BE2C (cell line): ENCODE measurements at regions not wholly inside any gene's neighbourhood (a gene's known extent, or its start where the extent isn't known, plus 50 kb on each side); places are given as distances from the start of the nearest gene placed in this dataset.

Experiments used
- DNase-seq: peaks from one replicate; pipeline ENCODE4 v3.0.0-alpha.2; 2020
- H3K27me3 ChIP-seq: fragments of 250-450 bp; sonication (Bioruptor Pico); 2 replicates; pipeline ENCODE4 v1.5.1; 2020; ENCODE audit warnings: mild to moderate bottlenecking
- H3K36me3 ChIP-seq: fragments of 250-450 bp; sonication (Bioruptor Pico); 2 replicates; pipeline ENCODE4 v1.5.1; 2020; ENCODE audit warnings: mild to moderate bottlenecking
- H3K4me1 ChIP-seq: fragments of 250-450 bp; sonication (Bioruptor Pico); 2 replicates; pipeline ENCODE4 v1.5.1; 2020
- H3K4me3 ChIP-seq: 2 replicates; pipeline ENCODE4 v1.5.1; 2011; ENCODE audit warnings: low read depth, low read length
- H3K9me3 ChIP-seq: fragments of 250-450 bp; sonication (Bioruptor Pico); 2 replicates; pipeline ENCODE4 v1.5.1; 2020
- TF ChIP-seq, protein P1 (sequence below): IDR thresholded peaks from 2 replicates; pipeline ENCODE4 v1.5.1; 2012; ENCODE audit warnings: mild to moderate bottlenecking, low read depth, low read length

DNA sequence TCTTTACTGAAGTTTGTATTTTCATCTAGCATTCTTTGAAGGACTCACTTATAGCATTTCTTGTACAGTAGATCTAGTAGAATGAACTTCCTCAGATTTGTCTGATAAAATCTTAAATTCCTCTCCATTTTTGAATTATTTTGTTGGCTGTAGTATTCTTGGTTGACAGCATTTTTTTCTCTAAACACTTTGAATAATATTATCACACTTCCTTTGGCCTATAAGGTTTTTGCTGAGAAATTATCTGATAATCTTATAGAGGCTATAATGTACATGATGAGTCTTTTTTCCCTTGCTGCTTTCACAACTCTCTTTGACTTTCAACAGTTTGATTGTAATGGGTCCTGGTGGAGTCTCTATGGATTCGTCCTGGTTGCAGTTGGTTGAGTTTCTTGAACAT is 169.5 kb downstream of the NOL4 start:
- no peak for DNase-seq
- TF ChIP-seq, protein P1, sequence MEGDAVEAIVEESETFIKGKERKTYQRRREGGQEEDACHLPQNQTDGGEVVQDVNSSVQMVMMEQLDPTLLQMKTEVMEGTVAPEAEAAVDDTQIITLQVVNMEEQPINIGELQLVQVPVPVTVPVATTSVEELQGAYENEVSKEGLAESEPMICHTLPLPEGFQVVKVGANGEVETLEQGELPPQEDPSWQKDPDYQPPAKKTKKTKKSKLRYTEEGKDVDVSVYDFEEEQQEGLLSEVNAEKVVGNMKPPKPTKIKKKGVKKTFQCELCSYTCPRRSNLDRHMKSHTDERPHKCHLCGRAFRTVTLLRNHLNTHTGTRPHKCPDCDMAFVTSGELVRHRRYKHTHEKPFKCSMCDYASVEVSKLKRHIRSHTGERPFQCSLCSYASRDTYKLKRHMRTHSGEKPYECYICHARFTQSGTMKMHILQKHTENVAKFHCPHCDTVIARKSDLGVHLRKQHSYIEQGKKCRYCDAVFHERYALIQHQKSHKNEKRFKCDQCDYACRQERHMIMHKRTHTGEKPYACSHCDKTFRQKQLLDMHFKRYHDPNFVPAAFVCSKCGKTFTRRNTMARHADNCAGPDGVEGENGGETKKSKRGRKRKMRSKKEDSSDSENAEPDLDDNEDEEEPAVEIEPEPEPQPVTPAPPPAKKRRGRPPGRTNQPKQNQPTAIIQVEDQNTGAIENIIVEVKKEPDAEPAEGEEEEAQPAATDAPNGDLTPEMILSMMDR: no peak
- H3K36me3 ChIP-seq: no peaks in the 10 kb centered on the region
- H3K9me3 ChIP-seq: no peaks in the 10 kb centered on the region
- H3K27me3 ChIP-seq: no peaks in the 10 kb centered on the region
- no peak overlapping the region for H3K4me3 ChIP-seq
- no peaks in the 10 kb centered on the region for H3K4me1 ChIP-seq

DNA sequence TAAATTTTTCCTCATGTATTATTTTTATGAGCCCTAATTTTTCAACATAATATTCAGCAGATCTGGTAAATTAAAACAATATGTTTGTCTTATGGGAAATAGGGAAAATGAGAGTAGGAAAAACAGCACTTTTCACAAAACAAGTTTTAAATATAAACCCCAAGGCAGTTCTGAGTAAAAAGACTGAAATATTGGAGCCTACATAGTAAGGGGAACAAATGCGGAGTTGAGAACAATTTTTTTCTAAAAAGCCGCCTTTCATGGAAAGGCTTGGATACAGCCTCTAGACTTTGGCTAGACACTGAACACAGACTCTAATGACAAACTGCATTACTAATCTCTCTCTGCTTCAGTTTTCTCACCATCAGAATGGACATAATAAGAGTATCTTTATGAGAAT is 174.1 kb downstream of the NOL4 start:
- no peak for DNase-seq
- H3K27me3 ChIP-seq: no peaks in the 10 kb centered on the region
- no peaks in the 10 kb centered on the region for H3K4me1 ChIP-seq
- no peak overlapping the region for H3K4me3 ChIP-seq
- TF ChIP-seq, protein P1: no peak
- no peaks in the 10 kb centered on the region for H3K36me3 ChIP-seq
- no peaks in the 10 kb centered on the region for H3K9me3 ChIP-seq

DNA sequence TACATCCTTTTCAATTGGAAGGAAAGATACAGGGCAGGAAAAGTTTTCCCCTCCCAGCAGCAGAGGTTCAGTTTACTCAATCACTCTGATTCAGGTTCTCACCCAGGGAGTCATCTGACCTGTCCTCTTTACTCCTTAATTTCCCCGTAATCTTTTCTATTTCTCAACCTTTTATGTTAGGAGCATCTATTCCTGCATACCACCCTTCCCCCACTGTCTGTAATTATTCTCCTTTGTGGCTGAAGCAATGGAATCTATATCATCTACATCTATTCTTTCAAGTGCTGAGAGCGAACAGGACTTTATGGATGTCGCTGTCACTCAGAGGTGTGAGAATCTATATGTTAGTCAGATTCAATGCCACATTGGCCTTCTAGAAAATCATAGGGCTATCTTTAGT is 175.2 kb downstream of the NOL4 start:
- Histone ChIP-seq H3K27me3 (no peaks in the 10 kb centered on the region), H3K36me3 (no peaks in the 10 kb centered on the region), H3K9me3 (no peaks in the 10 kb centered on the region), H3K4me1 (no peaks in the 10 kb centered on the region), H3K4me3 (no peak overlapping the region)
- TF ChIP-seq, protein P1: no peak
- no peak for DNase-seq

DNA sequence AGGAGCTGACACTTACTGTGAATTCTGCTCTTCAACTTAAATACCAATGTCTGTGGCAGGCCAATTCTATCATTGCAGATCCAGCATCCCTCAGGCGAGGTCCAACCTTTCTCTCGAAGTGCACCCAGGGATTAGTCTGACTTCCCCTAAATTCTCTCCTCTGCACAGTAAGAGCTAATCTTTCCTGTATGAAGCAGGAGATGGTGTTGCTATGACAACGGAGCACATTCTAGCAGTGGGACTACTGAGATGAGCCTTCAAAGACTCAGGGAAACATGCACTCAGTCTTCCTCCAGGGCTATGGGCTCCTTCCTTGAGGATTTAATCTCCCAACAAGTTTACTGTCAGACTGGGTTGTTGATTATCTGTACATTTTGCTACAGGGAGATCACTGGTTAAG is 176.3 kb downstream of the NOL4 start:
- TF ChIP-seq, protein P1: no peak
- H3K27me3 ChIP-seq: no peaks in the 10 kb centered on the region
- H3K4me3 ChIP-seq: no peak overlapping the region
- H3K36me3 ChIP-seq: no peaks in the 10 kb centered on the region
- H3K9me3 ChIP-seq: no peaks in the 10 kb centered on the region
- no peaks in the 10 kb centered on the region for H3K4me1 ChIP-seq
- no peak for DNase-seq

- DNase-seq: no peak
- Histone ChIP-seq H3K4me1 (no peaks in the 10 kb centered on the region), H3K36me3 (no peaks in the 10 kb centered on the region), H3K9me3 (no peaks in the 10 kb centered on the region), H3K27me3 (no peaks in the 10 kb centered on the region), H3K4me3 (no peak overlapping the region)
- TF ChIP-seq, protein P1: no peak
These were observed 182.1 kb downstream of the NOL4 start for GRCh38 chr18:34042423-34043146.

GRCh38 chr18:34039611-34040010 is 185.1 kb downstream of the NOL4 start:
- TF ChIP-seq, protein P1: no peak
- Histone ChIP-seq H3K27me3 (no peaks in the 10 kb centered on the region), H3K9me3 (no peaks in the 10 kb centered on the region), H3K4me3 (no peak overlapping the region), H3K36me3 (no peaks in the 10 kb centered on the region), H3K4me1 (no peaks in the 10 kb centered on the region)
- DNase-seq: no peak
